Gastroesophageal sphincter (tissue), 4 donors: ENCODE measurements at regions not wholly inside any gene's neighbourhood (a gene's known extent, or its start where the extent isn't known, plus 50 kb on each side); places are given as distances from the start of the nearest gene placed in this dataset.
"Not testable (repeated sequence)": the region's sequence is repeated elsewhere in the genome, so short reads cannot be mapped to it uniquely, and the experiment has no call there.

Experiments used
- ATAC-seq: fragments of 150-250 bp; one replicate; pipeline ENCODE4 v1.9.1; 2016; ENCODE audit warnings: mild to moderate bottlenecking, moderate library complexity
- H3K27ac ChIP-seq, 4 donors: fragments of 200-600 bp; sonication (generic) in 3 of 4; 1 replicate in 3 of 4; 2 replicates in 1 of 4; pipeline ENCODE4 v1.5.1; 2016 to 2019
- H3K27me3 ChIP-seq: fragments of 200-600 bp; sonication (generic); one replicate; pipeline ENCODE4 v1.5.1; 2019
- H3K36me3 ChIP-seq, 2 donors: fragments of 200-600 bp; sonication (generic); one replicate each; pipeline ENCODE4 v1.5.1; 2019; ENCODE audit warnings: control low read depth in 1 of 2
- H3K4me1 ChIP-seq, 3 donors: fragments of 200-600 bp; sonication (generic); 1 replicate in 2 of 3; 2 replicates in 1 of 3; pipeline ENCODE4 v1.5.1; 2016 to 2019; ENCODE audit warnings: control low read depth in 2 of 3
- H3K4me3 ChIP-seq, 2 donors: fragments of 200-600 bp; sonication (generic); one replicate each; pipeline ENCODE4 v1.5.1; 2019; ENCODE audit warnings: mild to moderate bottlenecking in 1 of 2, moderate library complexity in 1 of 2
- H3K9me3 ChIP-seq, 3 donors: fragments of 200-600 bp; sonication (generic); one replicate each; pipeline ENCODE4 v1.5.1; 2017 to 2019; ENCODE audit warnings: control low read depth in 2 of 3
- WGBS, 2 donors: methylation state at CpG; one replicate each; pipeline ENCODE4 v1.1.5; 2018; ENCODE audit warnings: low coverage in 1 of 2; 5-methylcytosine and 5-hydroxymethylcytosine counted together
- small RNA-seq, 4 donors: library from RNA; depleted of rRNA; stranded (forward); fragments of <200 nt; gene quantifications; one replicate each; pipeline ENCODE3, GENCODE V24; 2016

DNA sequence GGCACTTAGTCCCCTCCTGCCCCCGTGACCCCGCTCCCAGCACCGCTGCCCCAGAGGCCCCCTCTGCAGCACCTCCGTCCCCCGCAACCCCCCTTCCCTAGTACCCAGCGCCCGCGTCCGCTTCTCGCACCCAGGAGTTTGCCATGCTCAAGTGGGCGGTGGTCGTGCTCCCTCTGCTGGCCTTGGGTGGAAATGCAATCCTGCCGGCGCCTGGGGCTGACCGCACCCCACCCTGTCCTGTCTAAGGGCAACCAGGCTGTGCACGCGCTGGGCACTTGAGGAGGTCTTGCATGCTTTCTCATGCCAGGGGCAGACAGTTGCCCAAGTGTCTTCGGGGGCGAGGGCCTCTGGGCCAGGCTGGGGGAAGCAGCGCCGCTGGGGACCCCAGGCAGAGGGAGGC is 1544.9 kb upstream of the USP9Y start:
- H3K27me3 ChIP-seq, H3K36me3 ChIP-seq, ATAC-seq, H3K9me3 ChIP-seq, H3K4me1 ChIP-seq, H3K4me3 ChIP-seq, H3K27ac ChIP-seq: not testable (repeated sequence)
- WGBS, 2 donors: no CpG with 5 or more reads among the region's 21 CpGs

DNA sequence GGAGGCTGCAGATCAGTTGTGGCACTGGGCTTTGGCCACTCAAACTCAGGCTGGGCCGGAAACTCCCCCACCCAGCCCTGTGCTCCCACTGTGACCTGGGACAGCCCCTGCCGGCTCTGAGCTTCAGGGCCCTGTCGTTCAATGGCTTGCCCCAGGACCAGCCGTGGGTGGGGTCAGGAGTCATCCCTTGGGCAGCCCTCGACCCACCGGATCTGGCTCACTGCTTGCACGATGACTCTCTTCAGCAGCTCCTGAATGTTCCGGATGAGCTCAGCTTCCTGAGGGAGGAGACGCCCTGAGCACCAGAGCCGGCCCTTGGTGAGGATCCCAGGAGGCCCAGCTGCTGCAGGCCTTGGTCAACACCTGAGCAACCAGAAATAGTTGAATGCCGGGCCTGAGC is 1544.2 kb upstream of the USP9Y start:
- not testable (repeated sequence) for H3K4me1 ChIP-seq, H3K4me3 ChIP-seq, H3K9me3 ChIP-seq, H3K36me3 ChIP-seq, H3K27me3 ChIP-seq, H3K27ac ChIP-seq, ATAC-seq
- WGBS, 2 donors: no CpG with 5 or more reads among the region's 11 CpGs

DNA sequence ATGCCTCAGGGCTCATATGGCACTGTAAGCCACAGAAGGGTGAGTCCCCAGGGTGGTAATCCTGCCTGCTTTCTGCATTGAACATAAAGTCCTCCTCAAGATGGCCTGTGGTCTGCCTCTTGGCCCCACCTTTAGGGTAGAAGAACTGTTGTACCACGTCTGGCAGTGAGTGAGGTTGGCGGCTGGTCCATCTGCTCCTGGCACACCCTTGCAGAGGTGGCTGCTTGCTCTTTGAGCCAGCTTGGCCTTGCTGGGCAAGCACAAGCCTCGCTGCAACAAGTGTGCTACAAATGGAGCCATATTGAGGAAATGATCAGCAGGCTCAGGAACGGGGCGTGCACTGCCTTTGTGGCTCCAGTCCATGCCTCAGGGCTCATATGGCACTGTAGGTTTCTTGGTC is 1524.0 kb upstream of the USP9Y start:
- ATAC-seq, H3K4me3 ChIP-seq, H3K27ac ChIP-seq, H3K36me3 ChIP-seq, H3K4me1 ChIP-seq, H3K9me3 ChIP-seq, H3K27me3 ChIP-seq: not testable (repeated sequence)
- WGBS, 2 donors: no CpG with 5 or more reads among the region's 5 CpGs

DNA sequence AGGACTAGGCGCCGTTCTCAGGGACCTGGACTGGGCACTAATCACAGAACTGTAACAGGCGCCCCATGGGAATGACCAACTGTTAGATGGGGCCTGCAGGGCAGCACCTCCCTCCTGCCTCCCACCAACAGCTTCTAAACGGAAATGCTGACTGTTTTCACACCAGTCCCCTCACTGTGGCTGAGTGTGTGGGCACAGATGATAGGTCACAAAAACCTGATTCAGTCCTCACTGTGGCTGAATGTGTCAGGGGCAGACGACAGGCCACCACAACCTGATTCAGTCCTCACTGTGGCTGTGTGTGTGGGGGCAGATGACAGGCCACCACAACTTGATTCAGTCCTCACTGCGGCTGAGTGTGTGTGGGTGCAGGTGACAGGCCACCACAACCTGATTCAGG is 1499.9 kb upstream of the USP9Y start:
- not testable (repeated sequence) for H3K36me3 ChIP-seq, H3K4me3 ChIP-seq, ATAC-seq, H3K4me1 ChIP-seq, H3K27ac ChIP-seq, H3K9me3 ChIP-seq, H3K27me3 ChIP-seq
- WGBS, 2 donors: no CpG with 5 or more reads among the region's 6 CpGs

DNA sequence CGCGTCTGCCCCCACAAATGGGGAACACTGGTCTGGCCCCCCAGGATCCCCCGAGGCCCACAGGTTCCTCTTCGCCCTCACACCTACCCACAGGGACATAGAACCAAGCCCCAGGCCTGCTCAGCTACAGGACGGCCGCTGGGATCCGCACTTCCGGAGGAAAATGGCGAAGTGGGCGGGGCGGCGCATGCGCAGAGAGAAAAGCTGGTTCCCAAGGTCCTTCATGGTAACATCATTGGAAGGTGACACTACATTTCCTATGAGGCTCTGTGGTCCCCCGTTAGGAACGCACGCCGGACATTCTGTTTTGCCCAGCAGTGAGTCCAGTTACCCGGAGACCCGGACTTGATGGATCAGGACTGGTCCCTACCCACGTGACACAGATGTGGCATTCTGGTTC is 1486.2 kb upstream of the USP9Y start:
- not testable (repeated sequence) for H3K36me3 ChIP-seq, H3K4me1 ChIP-seq, ATAC-seq, H3K27me3 ChIP-seq, H3K9me3 ChIP-seq, H3K27ac ChIP-seq
- peak overlapping the region; percentile 45 to 56 for H3K4me3 ChIP-seq
- no CpG with 5 or more reads among the region's 20 CpGs for WGBS, 2 donors

Small RNA genes in the stretch of these regions (small RNA-seq; reads per million reads assigned to genes)
- gene AC134878.1 (0 reads per million in 4 donors), gene AC140113.1 (0 reads per million in 4 donors), gene AC140113.2 (0 reads per million in 4 donors), gene AC140113.3 (0 reads per million in 4 donors), gene AC140113.4 (0 reads per million in 4 donors), gene ANKRD20A6P (0 reads per million in 4 donors)
